SU-DHL-6 (cell line): ENCODE measurements at regions not wholly inside any gene's neighbourhood (a gene's known extent, or its start where the extent isn't known, plus 50 kb on each side); places are given as distances from the start of the nearest gene placed in this dataset.

Experiments
- H2AFZ ChIP-seq: fragments of 200-600 bp; sonication (generic); 2 replicates; pipeline ENCODE4 v1.6.1; 2014; ENCODE audit warnings: low read depth, mild to moderate bottlenecking, moderate library complexity, mixed read lengths, antibody characterized with exemption, low read length; ENCODE audit not compliant: severe bottlenecking
- H3F3A ChIP-seq: fragments of 200-600 bp; shearing (Covaris generic); 2 replicates; pipeline ENCODE4 v1.6.0; 2016; ENCODE audit warnings: antibody characterized with exemption, mild to moderate bottlenecking; ENCODE audit not compliant: insufficient read depth
- H3K27ac ChIP-seq: fragments of 200-600 bp; sonication (generic); 2 replicates; pipeline ENCODE4 v1.5.1; 2016; ENCODE audit warnings: low read depth, mild to moderate bottlenecking, low read length, moderate library complexity, mixed read lengths
- H3K27me3 ChIP-seq: fragments of 200-600 bp; sonication (generic), shearing (Covaris generic); 2 replicates; pipeline ENCODE4 v1.6.0; 2014; ENCODE audit warnings: mild to moderate bottlenecking, low read length
- H3K36me3 ChIP-seq: fragments of 200-600 bp; sonication (generic); 2 replicates; pipeline ENCODE4 v1.6.1; 2014; ENCODE audit warnings: mild to moderate bottlenecking, low read length, mixed read lengths
- H3K4me2 ChIP-seq: fragments of 300-600, 200-600 bp; shearing (Covaris generic), sonication (generic); 2 replicates; pipeline ENCODE4 v1.6.0; 2014; ENCODE audit warnings: low read length, low read depth, mild to moderate bottlenecking; ENCODE audit not compliant: poor library complexity, severe bottlenecking
- H3K4me3 ChIP-seq: fragments of 200-600 bp; sonication (generic); 2 replicates; pipeline ENCODE4 v1.5.1; 2014; ENCODE audit warnings: antibody characterized with exemption, low read length, mild to moderate bottlenecking, mixed read lengths; ENCODE audit not compliant: insufficient read depth, poor library complexity, severe bottlenecking
- H3K79me2 ChIP-seq: fragments of 200-600 bp; sonication (generic); 2 replicates; pipeline ENCODE4 v1.6.1; 2014; ENCODE audit warnings: mild to moderate bottlenecking, low read length, moderate library complexity; ENCODE audit not compliant: insufficient read depth
- H3K9ac ChIP-seq: fragments of 200-600 bp; sonication (generic); 2 replicates; pipeline ENCODE4 v1.7.0; 2014; ENCODE audit warnings: mild to moderate bottlenecking, low read length
- H3K9me2 ChIP-seq: fragments of 200-600 bp; sonication (generic); replicated peaks from 2 replicates; pipeline ENCODE4 v1.6.1; 2014; ENCODE audit warnings: low read length; ENCODE audit not compliant: insufficient read depth
- H3K9me3 ChIP-seq: fragments of 200-600 bp; sonication (generic); 2 replicates; pipeline ENCODE4 v1.6.1; 2014; ENCODE audit warnings: low read length, mixed read lengths; ENCODE audit not compliant: insufficient read depth
- H4K20me1 ChIP-seq: fragments of 200-600 bp; sonication (generic); 2 replicates; pipeline ENCODE4 v1.6.1; 2014; ENCODE audit warnings: low read depth, mild to moderate bottlenecking, antibody characterized with exemption, low read length, moderate library complexity, mixed read lengths
- CTCF ChIP-seq: fragments of 200-600 bp; sonication (generic); IDR thresholded peaks from one replicate; pipeline ENCODE4 v1.5.1; 2017; ENCODE audit warnings: antibody characterized with exemption, mild to moderate bottlenecking, low read length, moderate library complexity; ENCODE audit not compliant: insufficient read depth, poor library complexity, severe bottlenecking
- EZH2phosphoT487 ChIP-seq: fragments of 200-600 bp; sonication (generic), shearing (Covaris generic); conservative IDR thresholded peaks from 2 replicates; pipeline ENCODE4 v1.6.1; 2018; ENCODE audit warnings: mild to moderate bottlenecking, antibody characterized with exemption, low read length, moderate library complexity, mixed read lengths

- no peak overlapping the region for H3K27ac ChIP-seq
- no peak for TF ChIP-seq CTCF
- TF ChIP-seq EZH2phosphoT487, result no peak
- H3K79me2 ChIP-seq, result no peaks in the 10 kb centered on the region
- H3K9ac ChIP-seq, result no peak overlapping the region
- no peaks in the 10 kb centered on the region for H3K9me2 ChIP-seq
- no peaks in the 10 kb centered on the region for H3F3A ChIP-seq
- H3K27me3 ChIP-seq, result no peaks in the 10 kb centered on the region
- H3K36me3 ChIP-seq, result no peaks in the 10 kb centered on the region
- H2AFZ ChIP-seq, result no peak overlapping the region
- H3K9me3 ChIP-seq, result no peaks in the 10 kb centered on the region
- no peak overlapping the region for H3K4me2 ChIP-seq
- H3K4me3 ChIP-seq, result no peak overlapping the region
- H4K20me1 ChIP-seq, result no peaks in the 10 kb centered on the region
Measured at GRCh38 chr2:18721038-18721922, 131.9 kb upstream of the NT5C1B start.

GRCh38 chr2:18719978-18720775 lies 130.8 kb upstream of the NT5C1B start:
- no peak overlapping the region for H3K9ac ChIP-seq
- TF ChIP-seq EZH2phosphoT487 (no peak), CTCF (no peak)
- no peaks in the 10 kb centered on the region for H3K36me3 ChIP-seq
- no peak overlapping the region for H3K4me3 ChIP-seq
- H3K4me2 ChIP-seq, result no peak overlapping the region
- no peaks in the 10 kb centered on the region for H4K20me1 ChIP-seq
- no peaks in the 10 kb centered on the region for H3K27me3 ChIP-seq
- H3K27ac ChIP-seq, result no peak overlapping the region
- no peaks in the 10 kb centered on the region for H3K79me2 ChIP-seq
- no peak overlapping the region for H2AFZ ChIP-seq
- no peaks in the 10 kb centered on the region for H3K9me3 ChIP-seq
- no peaks in the 10 kb centered on the region for H3K9me2 ChIP-seq
- H3F3A ChIP-seq, result no peaks in the 10 kb centered on the region

- no peaks in the 10 kb centered on the region for H3K79me2 ChIP-seq
- H3K9me2 ChIP-seq, result no peaks in the 10 kb centered on the region
- no peaks in the 10 kb centered on the region for H3K36me3 ChIP-seq
- no peak overlapping the region for H3K9ac ChIP-seq
- TF ChIP-seq CTCF (no peak), EZH2phosphoT487 (no peak)
- no peak overlapping the region for H3K27ac ChIP-seq
- no peak overlapping the region for H2AFZ ChIP-seq
- H3K27me3 ChIP-seq, result no peaks in the 10 kb centered on the region
- no peaks in the 10 kb centered on the region for H4K20me1 ChIP-seq
- no peak overlapping the region for H3K4me2 ChIP-seq
- no peaks in the 10 kb centered on the region for H3F3A ChIP-seq
- H3K4me3 ChIP-seq, result no peak overlapping the region
- no peaks in the 10 kb centered on the region for H3K9me3 ChIP-seq
Measured at GRCh38 chr2:18708203-18708715, 118.9 kb upstream of the NT5C1B start.
